NCI-H524 treated with DMSO at 0.1 percent for 48 hours (cell line): ENCODE measurements at regions not wholly inside any gene's neighbourhood (a gene's known extent, or its start where the extent isn't known, plus 50 kb on each side); places are given as distances from the start of the nearest gene placed in this dataset.
"Not testable (repeated sequence)": the region's sequence is repeated elsewhere in the genome, so short reads cannot be mapped to it uniquely, and the experiment has no call there.

Experiments
- DNase-seq: peaks from one replicate; lab custom pipeline; 2025; lab: John Stamatoyannopoulos, UW

DNA sequence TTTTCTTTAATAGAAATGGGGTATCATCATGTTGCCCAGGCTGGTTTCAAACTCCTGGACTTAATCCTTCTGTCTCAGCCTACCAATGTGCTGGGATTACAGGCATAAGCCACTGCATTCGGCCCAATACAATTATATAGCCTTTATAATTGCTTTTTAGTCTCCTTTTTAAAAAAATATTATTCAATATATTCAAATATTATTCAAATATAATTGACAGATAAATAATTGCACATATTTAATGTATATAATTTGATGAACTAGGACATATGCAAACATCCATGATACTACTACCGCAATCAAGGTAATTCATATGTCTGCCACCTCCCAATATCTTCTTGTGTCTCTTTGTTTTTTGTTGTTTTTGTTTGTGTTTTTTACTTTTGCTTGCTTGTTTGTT is 894.2 kb upstream of the PTPRD start:
- DNase-seq, result no peak

- no peak for DNase-seq
Measured at GRCh38 chr9:11537566-11537965, 924.8 kb upstream of the PTPRD start.

DNA sequence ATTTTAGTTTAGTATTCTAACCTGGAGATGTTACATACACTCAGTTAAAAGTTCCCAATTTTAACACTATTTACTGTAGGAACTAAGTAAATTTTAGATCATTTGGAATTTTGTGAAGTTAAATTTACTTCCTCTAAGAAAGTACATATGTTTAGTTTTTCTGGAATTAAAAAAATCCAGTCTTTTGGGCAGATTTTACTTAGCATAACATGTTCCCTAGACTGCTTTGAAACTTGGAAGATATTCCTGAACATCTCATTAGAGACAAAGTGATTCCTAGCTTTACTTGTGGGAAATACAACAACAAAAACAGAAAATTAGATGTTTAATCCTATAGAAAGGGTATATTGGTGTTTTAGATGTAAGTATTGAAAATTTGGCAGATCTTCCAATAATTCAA is 930.0 kb upstream of the PTPRD start:
- DNase-seq, result no peak

GRCh38 chr9:11546231-11546630 is 933.4 kb upstream of the PTPRD start:
- DNase-seq, result peak; percentile 95

GRCh38 chr9:11549311-11549794 is 936.6 kb upstream of the PTPRD start:
- DNase-seq, result no peak

- DNase-seq, result no peak
Measured at GRCh38 chr9:11551106-11551505, 938.3 kb upstream of the PTPRD start.

- no peak for DNase-seq
Measured at GRCh38 chr9:11558043-11558442, 945.2 kb upstream of the PTPRD start.

DNA sequence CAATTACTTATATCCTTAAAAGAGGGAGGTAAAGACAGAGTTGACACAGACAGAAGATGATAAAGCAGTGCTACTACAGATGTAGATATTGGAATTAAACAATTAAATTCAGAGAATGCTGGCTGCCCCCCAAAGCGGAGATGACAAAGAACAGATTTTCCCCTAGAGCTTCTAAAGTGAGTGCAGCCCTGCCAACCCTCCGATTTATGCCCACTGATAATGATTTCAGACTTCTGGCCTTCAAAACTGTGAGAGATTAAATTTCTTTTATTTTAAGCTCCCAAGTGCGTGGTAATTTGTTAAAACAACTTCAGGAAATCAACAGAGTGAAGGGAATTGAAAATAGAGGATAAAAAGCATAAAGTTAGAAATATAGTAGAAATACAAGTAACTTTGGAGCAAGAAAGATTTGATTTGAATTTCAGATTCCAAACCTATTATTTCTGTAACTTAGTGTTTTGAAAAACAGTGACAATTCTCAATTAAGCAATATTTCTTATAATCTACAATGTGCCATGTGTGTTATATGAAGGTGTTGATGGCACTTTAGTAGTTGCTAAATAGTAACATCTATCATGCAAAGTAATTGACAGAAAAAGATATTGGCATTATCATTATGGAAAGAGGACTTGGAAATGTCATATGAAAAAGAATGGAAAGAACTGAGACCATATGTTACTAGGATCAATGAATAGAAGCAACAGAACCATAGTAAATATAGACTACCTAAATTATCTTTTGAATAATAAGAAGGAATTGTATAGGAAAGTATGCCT is 946.4 kb upstream of the PTPRD start:
- no peak for DNase-seq

DNA sequence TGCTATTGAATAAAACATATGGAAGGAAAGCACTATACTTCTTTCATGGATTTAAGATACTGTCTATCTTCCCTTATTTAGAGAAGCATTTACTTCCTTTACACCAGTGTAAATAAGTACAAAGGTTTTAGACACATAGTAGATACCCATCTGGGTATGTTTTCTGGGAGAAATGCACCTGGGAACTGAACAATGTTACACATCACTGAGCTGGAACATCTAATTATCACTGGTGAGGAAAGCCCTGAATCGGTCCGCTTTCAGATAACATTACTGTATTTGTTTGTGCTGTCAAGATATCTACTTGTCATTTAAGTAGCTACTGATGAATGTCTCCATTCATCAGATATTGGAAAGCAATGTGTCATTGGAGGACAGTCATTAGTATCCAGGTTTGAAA is 964.7 kb upstream of the PTPRD start:
- DNase-seq, result no peak

- no peak for DNase-seq
Measured at GRCh38 chr9:11595756-11596155, 983.0 kb upstream of the PTPRD start.

- no peak for DNase-seq
Measured at GRCh38 chr9:11618241-11618805, 1005.5 kb upstream of the PTPRD start.

- no peak for DNase-seq
Measured at GRCh38 chr9:11632691-11633090, 1019.9 kb upstream of the PTPRD start.

- no peak for DNase-seq
Measured at GRCh38 chr9:11646831-11647230, 1034.0 kb upstream of the PTPRD start.

GRCh38 chr9:11653867-11654266 is 1039.3 kb upstream of the TYRP1 start:
- DNase-seq, result no peak

DNA sequence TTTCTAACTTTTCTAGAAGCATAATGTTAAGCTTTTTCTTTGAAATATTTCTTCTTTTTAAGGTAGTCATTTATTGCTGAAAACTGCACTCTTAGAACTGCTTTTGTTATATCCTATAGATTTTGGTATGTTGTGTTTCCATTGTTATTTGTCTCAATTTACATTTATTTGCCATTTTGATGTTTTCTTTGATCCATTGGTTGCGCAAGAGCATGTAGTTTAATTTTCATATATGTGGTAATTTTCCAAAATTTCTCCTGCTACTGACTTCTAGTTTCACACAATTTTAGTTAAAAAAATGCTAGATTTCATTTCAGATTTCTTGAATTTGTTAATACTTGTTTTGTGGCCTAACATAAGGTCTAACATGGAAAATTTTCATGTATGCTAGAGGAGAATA is 1029.3 kb upstream of the TYRP1 start:
- no peak for DNase-seq

DNA sequence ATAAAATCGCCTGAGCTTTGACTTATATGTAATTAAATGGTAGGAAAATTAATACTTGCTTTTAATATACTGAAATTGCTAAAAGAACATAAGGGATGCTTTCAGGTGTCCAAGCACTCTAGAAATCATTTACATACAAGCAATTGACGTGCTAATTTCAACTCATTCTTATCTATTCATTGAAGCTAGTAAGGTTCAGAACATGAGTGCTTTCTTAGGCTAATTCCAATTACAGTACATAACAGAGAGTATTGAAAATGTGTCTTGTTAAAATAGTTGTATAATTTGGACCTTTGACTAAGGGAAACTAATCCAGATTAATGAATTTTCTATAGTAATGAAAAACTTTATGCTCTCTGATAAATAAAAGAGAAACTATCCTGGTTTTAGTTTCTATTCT is 1016.4 kb upstream of the TYRP1 start:
- no peak for DNase-seq

- DNase-seq, result peak; percentile 21
Measured at GRCh38 chr9:11686733-11687132, 1006.5 kb upstream of the TYRP1 start.

GRCh38 chr9:11697126-11697525 is 996.1 kb upstream of the TYRP1 start:
- DNase-seq, result no peak

DNA sequence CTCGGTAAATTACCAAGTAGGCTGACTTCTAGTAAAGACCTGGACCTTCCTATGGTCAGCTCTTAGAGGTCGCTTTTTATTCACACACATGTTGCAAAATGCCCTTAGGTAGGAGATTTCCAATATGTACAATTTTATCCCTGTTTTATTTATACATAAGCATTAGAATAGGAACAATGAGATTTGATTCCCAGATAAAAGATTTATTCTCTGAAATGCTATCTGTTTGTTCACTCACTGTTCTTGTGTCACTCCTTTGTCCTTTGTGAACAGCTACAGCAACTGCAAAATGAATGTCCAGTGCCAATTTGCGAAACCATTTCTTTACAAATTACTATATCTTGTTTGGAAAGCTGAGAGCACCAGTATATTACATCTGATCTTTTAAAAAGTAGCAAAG is 991.5 kb upstream of the TYRP1 start:
- DNase-seq, result no peak

GRCh38 chr9:11702548-11702947 is 990.6 kb upstream of the TYRP1 start:
- DNase-seq, result peak; percentile 72

- not testable (repeated sequence) for DNase-seq
Measured at GRCh38 chr9:11704198-11704597, 989.0 kb upstream of the TYRP1 start.

- DNase-seq, result no peak
Measured at GRCh38 chr9:11708899-11709298, 984.3 kb upstream of the TYRP1 start.

GRCh38 chr9:11709567-11709966 is 983.6 kb upstream of the TYRP1 start:
- DNase-seq, result no peak

DNA sequence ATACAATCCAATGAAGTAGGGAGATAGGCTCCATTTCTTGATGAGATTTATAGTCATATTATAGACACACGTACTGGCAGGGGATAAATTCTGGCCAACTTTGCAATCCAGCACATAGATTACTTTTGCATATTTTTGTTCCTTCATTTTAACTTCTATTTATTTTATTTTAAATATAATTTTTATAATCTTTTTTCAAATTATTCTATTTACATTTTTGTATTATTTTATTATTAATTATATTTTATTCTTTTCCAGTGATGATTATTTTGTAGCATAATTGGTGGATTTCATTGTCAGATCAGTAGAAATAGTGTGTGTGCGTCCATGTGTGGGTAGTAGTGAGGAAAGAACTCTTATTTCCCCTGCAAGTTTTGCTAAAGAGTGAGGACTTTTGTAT is 980.1 kb upstream of the TYRP1 start:
- no peak for DNase-seq
